ENCODE measurements at regions not wholly inside any gene's neighbourhood (a gene's known extent, or its start where the extent isn't known, plus 50 kb on each side); places are given as distances from the start of the nearest gene placed in this dataset.
"Not testable (repeated sequence)": the region's sequence is repeated elsewhere in the genome, so short reads cannot be mapped to it uniquely, and the experiment has no call there.

- DNase-seq = no peak
These were observed 397.8 kb upstream of the NRP1 start for GRCh38 chr10:33732161-33732680.

GRCh38 chr10:33731322-33731721, 396.9 kb upstream of the NRP1 start:
- no peak for DNase-seq

DNA sequence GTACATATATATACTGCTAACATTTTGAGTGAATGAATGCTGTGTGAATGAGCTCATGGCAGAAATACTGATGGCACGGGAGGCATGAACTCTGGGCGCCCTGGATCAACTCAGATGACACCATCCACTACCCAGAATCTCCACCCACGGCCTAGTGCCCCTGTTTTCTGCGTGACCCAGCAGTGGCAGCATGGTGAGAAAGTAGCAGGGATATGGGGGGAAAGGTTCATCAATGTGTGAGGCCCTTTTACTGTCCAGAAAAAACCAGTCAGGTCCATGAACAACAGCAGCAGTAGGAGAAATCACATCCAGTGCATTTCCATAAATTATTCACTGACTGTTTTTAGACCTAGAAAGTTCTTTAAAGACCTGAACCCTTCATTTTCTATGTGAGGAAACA, 391.0 kb upstream of the NRP1 start:
- DNase-seq = no peak

DNA sequence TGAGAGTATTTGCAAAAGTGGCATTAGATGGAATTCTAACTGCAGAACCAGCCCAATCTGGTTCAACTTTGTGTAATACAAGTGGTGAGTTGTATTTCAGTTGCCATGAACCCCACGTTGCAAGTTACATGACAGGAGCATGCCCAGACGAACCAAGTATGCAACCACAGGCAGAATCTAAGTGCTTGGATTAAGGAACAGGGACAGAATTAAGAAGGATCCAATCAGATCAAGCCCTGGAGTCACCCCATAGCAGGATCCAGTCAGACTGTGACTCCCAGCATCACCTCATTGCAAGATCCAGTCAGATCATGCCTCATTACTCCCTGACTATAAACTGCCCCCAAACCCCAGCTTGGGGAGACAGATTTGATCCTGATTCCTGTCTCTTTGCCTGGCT, 388.7 kb upstream of the NRP1 start:
- DNase-seq = no peak

- DNase-seq = peak; percentile 42
These were observed 387.6 kb upstream of the NRP1 start for GRCh38 chr10:33722067-33722466.

- no peak for DNase-seq
These were observed 387.0 kb upstream of the NRP1 start for GRCh38 chr10:33721509-33721908.

DNA sequence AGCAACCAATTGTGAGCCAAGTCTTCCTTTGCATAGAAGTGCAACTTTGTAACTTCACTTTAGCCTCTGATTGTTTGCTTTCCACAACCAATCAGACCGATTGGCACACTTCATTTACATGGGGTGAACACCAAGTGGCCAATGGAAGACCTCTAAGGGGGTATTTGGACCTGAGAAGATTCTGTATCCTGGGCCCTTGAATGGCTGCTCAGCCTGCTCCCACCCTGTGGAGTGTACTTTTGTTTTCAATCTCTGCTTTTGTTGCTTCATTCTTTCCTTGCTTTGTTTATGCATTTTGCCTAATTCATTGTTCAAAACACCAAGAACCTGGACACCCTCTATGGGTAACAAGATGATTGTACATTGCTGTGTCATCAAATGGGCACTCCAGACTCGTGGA, 385.7 kb upstream of the NRP1 start:
- no peak for DNase-seq

- no peak for DNase-seq
These were observed 384.7 kb upstream of the NRP1 start for GRCh38 chr10:33719005-33719703.

DNA sequence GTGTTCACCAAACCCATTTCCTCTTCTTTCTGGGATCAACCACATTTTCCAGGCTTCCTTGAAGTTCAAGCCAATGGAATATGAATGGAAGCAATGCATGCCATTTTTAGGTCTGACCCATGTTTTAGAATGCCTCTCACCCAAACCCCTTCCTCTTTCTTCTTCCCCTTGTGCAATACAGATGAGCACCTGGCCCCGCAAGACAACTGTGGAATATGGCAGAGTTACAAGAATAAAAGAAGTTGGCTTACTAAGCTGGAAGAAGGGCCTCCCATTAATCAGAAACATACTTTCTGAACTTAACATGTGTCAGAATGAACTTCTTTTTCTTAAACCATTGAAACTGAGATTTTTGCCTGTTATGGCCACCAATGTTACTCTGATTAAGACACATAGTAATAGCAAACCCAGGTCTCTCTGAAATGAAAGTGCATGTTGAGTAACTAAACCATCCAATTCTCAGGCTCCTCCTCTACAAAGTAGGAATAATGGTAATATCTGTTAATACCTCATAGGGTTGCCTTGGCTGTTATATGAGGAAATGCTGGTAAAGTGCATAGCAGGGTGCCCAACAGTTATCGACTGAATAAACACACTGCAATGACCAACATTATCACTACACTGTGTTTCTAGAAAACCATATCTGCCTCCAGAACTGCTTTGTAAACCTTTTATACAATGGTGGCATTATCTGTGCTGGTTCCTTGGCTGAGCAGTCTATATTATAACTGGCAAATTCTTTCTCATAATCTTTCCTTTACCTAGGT, 382.2 kb upstream of the NRP1 start:
- DNase-seq = no peak

GRCh38 chr10:33715303-33715975, 381.0 kb upstream of the NRP1 start:
- DNase-seq = no peak

GRCh38 chr10:33712825-33713224, 378.4 kb upstream of the NRP1 start:
- no peak for DNase-seq

GRCh38 chr10:33710006-33710405, 375.5 kb upstream of the NRP1 start:
- DNase-seq = no peak

GRCh38 chr10:33709008-33709753, 374.7 kb upstream of the NRP1 start:
- peak; percentile 81 for DNase-seq

- DNase-seq = peak; percentile 74
These were observed 374.1 kb upstream of the NRP1 start for GRCh38 chr10:33708561-33708960.

- DNase-seq = peak; percentile 22
These were observed 372.3 kb upstream of the NRP1 start for GRCh38 chr10:33706746-33707145.

GRCh38 chr10:33706191-33706590, 371.7 kb upstream of the NRP1 start:
- peak; percentile 80 for DNase-seq

DNA sequence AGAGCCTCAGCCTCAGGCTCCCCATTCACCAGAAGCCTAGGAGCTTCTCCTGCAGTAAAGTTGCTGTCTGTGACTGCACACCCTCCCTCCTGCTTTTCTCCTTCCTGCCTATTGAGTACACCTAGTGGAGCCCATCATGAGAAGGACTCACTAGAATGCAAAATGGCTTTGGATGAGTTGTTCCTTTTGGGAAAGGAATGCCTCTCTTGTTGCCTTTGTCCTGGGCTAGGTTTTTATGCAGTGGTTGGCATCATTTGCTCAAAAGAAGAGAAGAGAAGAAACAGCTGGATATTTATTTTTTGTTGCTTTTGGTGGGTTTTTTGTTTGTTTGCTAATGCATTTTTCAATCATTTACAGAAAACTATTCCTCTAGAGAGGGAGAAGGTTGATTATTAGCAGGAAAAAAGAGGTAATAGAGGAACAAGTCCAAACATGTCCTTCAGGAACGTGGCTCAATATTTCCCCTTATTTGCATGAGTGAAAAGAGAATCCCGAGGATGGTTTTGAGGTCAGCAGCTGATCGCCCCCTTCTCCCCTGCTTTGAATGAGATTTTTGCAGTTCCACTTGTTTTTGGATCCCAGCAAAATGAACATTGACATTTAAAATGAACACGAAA, 369.9 kb upstream of the NRP1 start:
- no peak for DNase-seq

DNA sequence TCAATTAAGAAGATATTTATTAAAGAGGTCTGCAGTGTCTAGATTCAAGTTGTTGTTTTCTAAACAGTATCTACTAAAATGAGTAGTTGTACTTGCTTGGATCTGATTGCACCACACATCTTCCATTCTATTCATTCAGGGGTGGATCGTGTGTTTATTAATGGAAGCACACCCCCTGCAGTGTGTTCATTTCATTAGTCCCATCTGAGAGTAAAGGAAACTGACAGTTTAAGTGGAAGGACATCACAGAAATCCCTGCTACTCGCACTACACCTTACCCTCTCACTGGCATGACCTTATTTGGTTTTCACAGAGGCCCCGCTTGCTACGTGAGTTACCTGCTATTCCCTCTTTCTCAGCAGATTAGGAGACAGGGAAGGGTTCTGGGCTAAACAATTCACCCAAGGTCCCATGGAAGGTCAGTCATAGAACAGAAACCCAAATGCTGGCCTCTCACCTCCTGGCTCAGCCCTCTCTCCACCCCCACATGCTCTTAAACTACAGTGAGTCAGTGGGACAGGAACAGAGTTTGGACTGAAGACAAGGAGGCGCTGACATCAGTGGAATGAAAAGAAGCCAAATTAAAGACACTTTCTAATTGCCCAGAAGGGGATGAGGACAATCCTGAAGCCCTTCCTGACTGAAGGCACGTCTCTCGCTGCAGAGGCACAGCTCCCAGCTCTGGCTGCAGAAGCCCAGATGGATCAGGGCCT, 369.2 kb upstream of the NRP1 start:
- peak; percentile 56 for DNase-seq

GRCh38 chr10:33698033-33698432, 363.6 kb upstream of the NRP1 start:
- peak; percentile 33 for DNase-seq

DNA sequence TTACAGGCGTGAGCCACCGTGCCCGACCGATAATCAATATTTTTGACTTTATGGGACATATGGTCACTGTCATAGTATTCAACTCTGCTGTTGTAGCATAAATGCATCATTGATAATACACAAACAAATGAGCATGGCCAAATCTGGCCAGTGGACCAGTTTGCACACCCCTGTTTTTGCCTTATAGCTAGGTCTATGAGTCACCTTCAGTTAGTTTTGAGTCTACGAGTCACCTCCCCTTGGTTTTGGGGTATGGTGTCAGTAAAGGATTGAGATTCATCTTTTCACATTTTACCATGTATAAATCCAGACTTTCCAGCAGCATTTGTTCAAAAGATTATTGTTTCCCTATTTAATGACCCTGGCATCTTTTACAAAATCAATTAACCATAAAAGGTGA, 362.5 kb upstream of the NRP1 start:
- DNase-seq = peak; percentile 23

DNA sequence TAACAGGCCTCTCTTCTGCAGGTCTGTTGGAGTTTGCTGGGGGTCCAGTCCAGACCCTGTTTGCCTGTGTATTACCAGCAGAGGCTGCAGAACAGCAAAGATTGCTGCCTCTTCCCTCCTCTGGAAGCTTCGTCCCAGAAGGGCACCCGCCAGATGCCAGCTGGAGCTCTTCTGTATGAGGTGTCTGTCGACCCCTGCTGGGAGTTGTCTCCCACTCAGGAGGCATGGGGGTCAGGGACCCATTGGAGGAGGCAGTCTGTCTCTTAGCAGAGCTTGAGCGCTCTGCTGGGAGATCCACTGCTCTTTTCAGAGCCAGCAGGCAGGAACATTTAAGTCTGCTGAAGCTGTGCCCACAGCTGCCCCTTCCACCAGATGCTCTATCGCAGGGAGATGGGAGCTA, 361.1 kb upstream of the NRP1 start:
- DNase-seq = no peak

- not testable (repeated sequence) for DNase-seq
These were observed 356.1 kb upstream of the NRP1 start for GRCh38 chr10:33690536-33690935.

All from fibroblast of skin of back (primary cell).